ENCODE measurements at regions not wholly inside any gene's neighbourhood (a gene's known extent, or its start where the extent isn't known, plus 50 kb on each side); places are given as distances from the start of the nearest gene placed in this dataset.

DNA sequence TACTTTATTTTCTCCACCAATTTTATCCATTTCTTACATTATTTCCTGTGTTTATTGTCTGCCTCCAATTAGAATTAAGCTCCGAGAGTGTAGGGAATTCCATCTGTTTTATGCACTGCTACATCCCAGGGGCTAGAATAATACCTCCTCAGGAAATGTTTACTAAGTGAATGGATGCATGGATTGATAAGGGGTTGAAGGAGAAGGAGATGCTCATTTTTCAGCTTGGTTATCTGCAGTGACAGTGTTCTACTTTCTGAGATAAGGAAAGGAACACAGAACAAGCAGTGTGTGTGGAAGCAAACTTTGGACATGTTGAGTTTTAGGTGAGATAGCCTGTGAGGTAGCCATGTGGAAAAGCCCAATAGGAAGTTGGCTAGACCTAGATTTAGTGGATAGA is 164.6 kb upstream of the HMGA2 start:
- TF ChIP-seq, protein P1, sequence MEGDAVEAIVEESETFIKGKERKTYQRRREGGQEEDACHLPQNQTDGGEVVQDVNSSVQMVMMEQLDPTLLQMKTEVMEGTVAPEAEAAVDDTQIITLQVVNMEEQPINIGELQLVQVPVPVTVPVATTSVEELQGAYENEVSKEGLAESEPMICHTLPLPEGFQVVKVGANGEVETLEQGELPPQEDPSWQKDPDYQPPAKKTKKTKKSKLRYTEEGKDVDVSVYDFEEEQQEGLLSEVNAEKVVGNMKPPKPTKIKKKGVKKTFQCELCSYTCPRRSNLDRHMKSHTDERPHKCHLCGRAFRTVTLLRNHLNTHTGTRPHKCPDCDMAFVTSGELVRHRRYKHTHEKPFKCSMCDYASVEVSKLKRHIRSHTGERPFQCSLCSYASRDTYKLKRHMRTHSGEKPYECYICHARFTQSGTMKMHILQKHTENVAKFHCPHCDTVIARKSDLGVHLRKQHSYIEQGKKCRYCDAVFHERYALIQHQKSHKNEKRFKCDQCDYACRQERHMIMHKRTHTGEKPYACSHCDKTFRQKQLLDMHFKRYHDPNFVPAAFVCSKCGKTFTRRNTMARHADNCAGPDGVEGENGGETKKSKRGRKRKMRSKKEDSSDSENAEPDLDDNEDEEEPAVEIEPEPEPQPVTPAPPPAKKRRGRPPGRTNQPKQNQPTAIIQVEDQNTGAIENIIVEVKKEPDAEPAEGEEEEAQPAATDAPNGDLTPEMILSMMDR (IDR thresholded peaks at IDR 0.05), result no peak
- TF ChIP-seq ZFX (IDR thresholded peaks at IDR 0.05; ENCODE audit: borderline replicate concordance), result no peak

Data from 22Rv1 (cell line).